NCI-H446 (cell line): ENCODE measurements at regions not wholly inside any gene's neighbourhood (a gene's known extent, or its start where the extent isn't known, plus 50 kb on each side); places are given as distances from the start of the nearest gene placed in this dataset.
"Not testable (repeated sequence)": the region's sequence is repeated elsewhere in the genome, so short reads cannot be mapped to it uniquely, and the experiment has no call there.

ENCODE experiments used
- DNase-seq, 2 experiments: peaks; one replicate each; lab custom pipeline; 2025; lab: John Stamatoyannopoulos, UW

DNA sequence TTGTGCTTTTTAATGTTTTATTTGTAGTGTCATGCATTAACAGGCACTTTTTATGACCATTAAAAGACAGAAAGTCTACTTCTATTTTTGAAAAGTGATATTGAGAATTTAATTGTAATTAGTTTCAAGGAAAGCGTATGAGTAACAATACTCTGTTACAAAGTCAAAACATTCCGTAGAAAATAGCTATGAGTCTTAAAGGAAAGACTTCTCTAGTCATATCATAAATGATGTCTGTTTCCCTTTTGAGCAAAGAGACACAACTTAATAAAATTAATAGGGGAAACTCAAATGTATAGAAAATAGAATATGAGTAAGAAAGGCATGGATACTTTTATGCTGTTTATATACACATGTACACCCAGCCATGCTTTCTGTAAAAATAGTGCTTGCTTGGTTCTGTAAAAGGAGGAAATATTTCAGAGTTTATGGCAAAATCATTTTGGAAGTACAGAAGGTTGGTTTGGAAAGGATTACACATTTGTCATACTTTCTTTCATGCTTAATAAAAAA lies 107.8 kb upstream of the AHI1 start:
- no peak for DNase-seq

DNA sequence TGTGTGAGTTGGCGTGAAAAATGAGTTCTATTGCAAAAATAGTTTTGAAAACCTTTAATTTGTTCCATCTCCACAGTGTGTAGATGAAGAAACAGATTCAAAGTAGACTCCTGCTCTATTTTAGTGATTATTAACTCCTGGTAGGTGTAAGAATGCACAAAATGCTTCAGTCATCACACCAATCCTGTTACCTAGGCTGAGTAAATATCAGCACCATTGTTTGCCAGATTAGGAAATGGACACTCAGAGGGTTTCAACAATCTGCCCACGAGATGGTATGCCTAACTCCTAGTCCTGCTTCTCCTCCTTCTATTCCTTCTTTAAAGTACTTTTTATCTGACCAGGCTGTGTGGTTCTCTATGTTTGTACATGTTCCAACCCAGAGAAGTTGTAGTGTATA lies 108.9 kb upstream of the AHI1 start:
- no peak for DNase-seq

DNA sequence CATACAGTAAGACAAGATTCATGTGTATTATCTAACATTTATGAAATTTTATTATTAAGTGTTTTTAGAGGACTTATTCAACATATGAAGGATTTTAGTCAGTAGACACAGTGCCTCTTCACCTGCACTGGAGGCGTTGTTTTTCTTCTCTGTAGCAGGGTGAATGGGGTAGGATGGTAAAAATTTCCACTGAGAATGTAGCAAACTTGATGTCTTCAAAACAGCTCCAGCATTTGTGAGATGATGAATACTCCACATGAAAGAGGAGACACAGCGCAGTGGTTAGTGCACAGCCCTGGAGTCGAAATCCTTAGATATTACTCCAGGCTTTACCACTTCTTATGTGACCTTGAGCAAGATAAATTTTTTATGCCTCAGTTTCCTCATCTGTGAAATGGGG lies 110.5 kb upstream of the AHI1 start:
- DNase-seq: no peak

GRCh38 chr6:135610192-135610591 lies 112.7 kb upstream of the AHI1 start:
- DNase-seq: not testable (repeated sequence)

- no peak for DNase-seq
Observed at GRCh38 chr6:135616655-135617054, 119.1 kb upstream of the AHI1 start.

GRCh38 chr6:135617222-135617621 lies 119.7 kb upstream of the AHI1 start:
- no peak for DNase-seq

DNA sequence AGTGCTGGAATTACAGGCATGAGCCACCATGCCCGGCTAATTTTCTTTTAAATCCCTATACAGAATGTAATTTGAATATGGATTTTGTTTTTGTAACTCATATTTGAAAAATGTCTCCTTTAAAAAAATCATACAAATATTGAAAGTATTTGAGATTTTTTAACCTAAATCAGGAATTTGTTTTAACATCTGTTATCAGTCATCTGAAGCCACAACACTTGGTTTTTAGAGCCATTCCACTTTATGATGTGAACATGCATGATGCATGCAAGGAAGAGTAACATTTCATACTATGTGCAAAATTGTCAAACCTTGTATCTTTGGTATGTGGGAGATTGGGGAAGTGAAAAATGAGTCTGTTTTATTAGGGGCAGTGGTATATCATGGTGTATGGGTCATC lies 124.5 kb upstream of the AHI1 start:
- DNase-seq: no peak

DNA sequence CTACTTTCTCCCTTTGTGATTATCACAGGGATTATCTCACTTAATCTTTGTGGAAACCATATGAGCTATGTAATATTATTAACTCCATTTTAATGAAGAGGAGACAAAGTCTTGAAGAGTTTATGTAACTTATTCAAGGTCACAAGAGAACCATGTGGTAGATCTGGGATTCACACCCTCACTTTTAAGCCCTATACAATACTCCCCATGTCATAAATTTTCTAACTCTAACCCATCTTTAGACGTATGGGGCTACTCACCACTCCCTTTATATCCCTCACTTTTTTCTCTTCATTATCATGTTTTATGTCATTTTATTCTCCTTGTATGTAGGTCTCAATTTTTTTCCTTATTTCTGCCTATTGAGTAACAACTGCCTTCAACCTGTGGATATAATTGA lies 126.4 kb upstream of the AHI1 start:
- no peak for DNase-seq

DNA sequence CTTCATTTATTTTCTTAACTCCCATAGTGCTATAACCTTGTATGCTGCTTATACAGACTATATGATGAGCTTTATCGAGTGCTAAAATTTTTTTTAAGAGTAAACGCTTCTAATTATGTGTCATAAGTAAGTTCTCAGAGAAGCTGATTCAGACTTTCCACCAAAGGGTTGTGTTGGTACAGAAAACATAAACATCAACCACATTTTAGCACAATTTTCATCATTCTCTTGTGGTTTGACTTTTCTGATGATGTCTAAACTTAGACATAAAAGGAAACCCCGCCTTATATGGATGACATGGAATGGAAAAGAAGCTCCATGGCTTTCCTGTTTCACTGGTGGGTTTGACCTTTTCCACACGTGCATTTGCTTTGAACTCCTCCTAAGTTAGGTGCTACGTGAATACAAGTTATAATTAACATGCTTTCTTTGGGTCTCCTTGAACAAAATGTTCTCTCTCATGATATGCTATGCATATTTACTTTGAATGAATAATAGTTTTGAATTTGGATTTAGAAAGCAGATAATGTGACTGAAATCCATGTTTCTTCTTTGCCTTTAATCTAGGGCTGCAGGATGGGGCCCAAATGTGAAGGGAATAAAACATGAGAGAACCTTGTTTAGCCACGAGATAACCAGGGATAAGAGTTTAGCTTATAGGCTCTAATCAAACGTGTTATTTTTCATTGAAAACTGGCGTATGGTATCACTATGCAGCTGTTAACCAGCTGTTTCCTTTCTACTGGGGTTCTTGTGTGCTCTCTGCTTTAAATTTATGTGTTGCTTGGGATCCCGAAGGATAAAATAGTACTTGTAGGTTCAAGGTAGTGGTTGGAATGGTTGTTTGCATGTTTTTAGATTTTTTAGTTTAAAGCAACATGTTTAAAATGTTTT lies 127.1 kb upstream of the AHI1 start:
- DNase-seq: no peak

- DNase-seq: not testable (repeated sequence)
Observed at GRCh38 chr6:135626001-135626400, 128.5 kb upstream of the AHI1 start.

DNA sequence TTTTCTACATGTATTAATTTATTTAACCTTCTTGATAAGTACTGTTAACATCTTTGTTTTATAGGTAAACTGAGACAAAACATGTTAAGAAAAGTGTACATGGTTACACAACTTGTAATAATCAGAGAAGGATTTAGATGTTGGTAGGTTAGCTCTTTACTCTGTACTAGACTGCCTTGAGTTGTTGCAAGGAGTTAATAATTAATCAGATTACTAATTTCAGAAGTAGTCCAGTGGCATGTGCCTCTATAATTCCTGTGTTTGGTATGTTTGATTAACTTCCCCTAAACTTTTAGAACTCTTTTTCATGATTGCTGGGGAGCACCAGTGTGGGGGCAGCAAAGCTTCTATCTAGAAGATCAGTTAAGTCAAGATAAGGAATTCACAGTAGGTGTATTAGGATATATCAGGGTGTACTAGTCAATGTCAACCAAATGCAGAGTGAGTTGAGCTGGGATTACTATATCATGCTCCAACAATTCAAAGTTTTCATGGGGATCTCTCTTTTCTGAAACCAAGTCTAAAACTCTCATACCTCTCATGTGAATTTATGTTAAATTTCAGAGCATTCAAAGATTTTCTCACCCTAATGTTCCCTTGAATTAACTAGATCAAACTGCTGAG lies 129.7 kb upstream of the AHI1 start:
- no peak for DNase-seq

DNA sequence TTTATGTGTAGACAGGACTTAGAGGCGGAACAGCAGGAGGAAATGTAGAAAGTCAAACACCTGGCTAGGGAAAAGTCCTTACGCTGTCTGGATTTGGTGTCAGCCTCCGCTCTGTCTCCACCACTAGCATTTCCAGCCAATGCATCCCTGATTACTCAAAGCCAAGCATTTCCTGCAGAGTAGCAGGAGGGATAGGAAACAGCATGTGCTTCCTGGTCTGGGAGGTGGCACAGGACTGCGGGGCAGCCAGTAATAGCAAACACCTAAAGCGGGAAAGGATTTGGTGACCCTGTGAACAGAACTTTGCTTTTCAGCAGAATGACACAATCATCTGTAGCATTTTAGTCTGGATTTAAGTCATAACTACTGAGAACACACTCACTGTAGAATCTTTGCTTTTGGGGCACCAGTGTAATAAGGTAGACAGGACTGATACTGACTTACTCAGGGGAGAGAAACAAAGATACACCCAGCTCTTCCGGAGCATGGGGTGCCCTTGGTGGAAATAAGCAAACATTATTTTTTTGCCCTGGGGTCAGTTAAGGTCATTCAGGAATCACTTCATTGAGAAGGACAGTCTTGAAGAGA lies 133.3 kb upstream of the AHI1 start:
- DNase-seq: peak in 1 of 2 experiments; percentile 10

- peak in 1 of 2 experiments; percentile 59 for DNase-seq
Observed at GRCh38 chr6:135631821-135632220, 134.3 kb upstream of the AHI1 start.

DNA sequence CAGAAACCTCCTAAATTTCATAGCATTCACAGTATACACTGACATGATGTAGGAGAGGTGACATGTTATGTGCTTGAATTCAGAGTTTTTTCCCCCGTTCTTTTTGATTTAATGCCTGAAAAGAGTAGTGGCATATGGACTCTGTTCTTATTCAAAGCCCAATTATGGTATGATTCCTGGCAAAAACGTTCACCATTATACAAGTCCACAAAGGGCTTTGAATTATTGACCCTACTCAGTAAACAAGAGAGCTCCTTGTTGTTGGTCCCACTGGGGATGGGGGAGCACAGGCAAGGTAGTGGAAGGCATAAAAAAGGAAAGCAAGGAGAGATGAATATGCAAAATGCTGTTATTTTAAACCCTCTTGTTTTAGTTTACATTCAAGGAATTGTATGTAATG lies 136.0 kb upstream of the AHI1 start:
- DNase-seq: peak in 1 of 2 experiments; percentile 53

GRCh38 chr6:135637701-135638100 lies 140.2 kb upstream of the AHI1 start:
- DNase-seq: no peak

- DNase-seq: no peak
Observed at GRCh38 chr6:135638108-135638507, 140.6 kb upstream of the AHI1 start.

DNA sequence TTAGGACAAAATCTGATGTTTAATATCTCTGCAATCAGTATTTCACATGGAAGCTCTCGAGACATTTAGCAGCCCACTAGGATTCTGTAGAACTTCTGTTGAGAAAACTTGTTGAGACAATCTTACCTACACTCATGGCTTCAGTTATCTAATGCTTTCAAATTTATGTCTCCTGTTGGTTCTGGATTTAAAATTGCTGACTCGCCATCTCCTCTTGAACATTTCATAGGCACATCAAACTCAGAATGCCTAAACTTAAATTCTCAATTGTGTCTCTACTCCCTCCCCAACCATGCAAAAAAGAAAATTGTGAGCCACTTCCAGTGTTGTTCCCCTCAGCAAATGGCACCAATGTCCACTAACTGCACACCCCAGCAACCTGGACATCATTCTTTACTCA lies 142.5 kb upstream of the AHI1 start:
- DNase-seq: no peak

- no peak for DNase-seq
Observed at GRCh38 chr6:135640449-135641111, 143.0 kb upstream of the AHI1 start.

GRCh38 chr6:135642912-135643311 lies 145.4 kb upstream of the AHI1 start:
- no peak for DNase-seq

- DNase-seq: no peak
Observed at GRCh38 chr6:135644394-135644793, 146.9 kb upstream of the AHI1 start.

DNA sequence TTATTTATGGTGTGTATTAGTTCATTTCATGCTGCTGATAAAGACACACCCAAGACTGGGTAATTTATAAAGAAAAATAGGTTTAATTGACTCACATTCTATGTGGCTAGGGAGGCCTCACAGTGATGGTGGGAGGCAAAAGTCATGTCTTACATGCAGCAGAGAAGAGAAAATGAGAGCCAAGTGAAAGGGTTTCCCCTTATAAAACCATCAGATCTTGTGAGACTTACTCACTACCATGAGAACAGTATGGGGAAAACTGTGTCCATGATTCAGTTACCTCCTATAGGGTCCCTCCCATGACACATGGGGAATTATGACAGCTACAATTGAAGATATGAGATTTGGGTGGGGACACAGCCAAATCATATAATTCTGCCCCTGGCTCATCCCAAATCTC lies 150.0 kb upstream of the AHI1 start:
- no peak for DNase-seq

DNA sequence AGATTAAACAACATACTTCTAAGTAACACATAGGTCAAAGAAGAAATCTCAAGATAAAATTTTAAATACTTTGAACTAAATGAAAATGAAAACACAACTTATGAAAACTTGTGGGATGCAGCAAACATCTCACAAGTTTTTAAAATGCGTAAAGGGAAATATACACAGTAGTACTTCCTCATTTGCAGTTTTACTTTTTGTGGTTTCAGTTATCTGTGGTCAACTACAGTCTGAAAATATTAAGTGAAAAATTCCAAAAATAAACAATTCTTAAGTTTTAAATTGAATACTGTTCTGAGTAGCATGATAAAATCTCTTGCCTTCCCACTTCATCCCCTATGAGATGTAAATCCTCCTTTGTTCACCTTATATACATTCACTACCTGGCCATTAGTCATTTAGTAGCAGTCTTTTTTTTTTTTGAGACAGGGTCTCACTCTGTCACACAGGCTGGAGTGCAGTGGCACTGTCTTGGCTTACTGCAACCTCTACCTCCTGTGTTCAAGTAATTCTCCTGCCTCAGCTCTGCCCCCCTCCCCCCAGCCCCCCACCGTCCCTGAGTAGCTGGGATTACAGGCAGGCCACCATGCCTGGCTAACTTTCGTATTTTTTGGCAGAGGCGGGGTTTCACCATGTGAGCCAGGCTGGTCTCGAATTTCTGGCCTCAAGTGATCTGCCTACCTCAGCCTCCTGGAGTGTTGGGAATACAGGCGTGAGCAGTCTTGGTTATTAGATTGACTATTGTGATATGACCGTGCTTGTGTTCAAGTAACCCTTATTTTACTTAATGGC lies 154.6 kb upstream of the AHI1 start:
- DNase-seq: no peak
